Activated CD4-positive, alpha-beta memory T cell treated with anti-CD3 and anti-CD28 coated beads for 36 hours (primary cell): ENCODE measurements at regions not wholly inside any gene's neighbourhood (a gene's known extent, or its start where the extent isn't known, plus 50 kb on each side); places are given as distances from the start of the nearest gene placed in this dataset.
"Not testable (repeated sequence)": the region's sequence is repeated elsewhere in the genome, so short reads cannot be mapped to it uniquely, and the experiment has no call there.

Experiments
- CTCF ChIA-PET: fragments of 350-600 bp; sonication (Branson Sonifier 250); formaldehyde crosslinking; loops from one replicate; lab custom pipeline; 2021; ENCODE audit warnings: antibody characterized with exemption, inconsistent platforms; lab: Charles Lee
- POLR2A ChIA-PET: fragments of 350-600 bp; sonication (Branson Sonifier 250); formaldehyde crosslinking; loops from one replicate; lab custom pipeline; 2021; ENCODE audit warnings: antibody characterized with exemption; lab: Charles Lee
- DNase-seq: peaks from one replicate; pipeline ENCODE4 v3.0.0-alpha.2; 2020
- H3K27ac Mint-ChIP-seq: one replicate; pipeline ENCODE4 v1.8.0; 2021; ENCODE audit warnings: mixed read lengths
- H3K27me3 Mint-ChIP-seq: one replicate; pipeline ENCODE4 v1.8.0; 2021; ENCODE audit warnings: mixed read lengths
- H3K36me3 Mint-ChIP-seq: one replicate; pipeline ENCODE4 v1.8.0; 2021; ENCODE audit warnings: mixed read lengths
- H3K4me1 Mint-ChIP-seq: one replicate; pipeline ENCODE4 v1.8.0; 2021; ENCODE audit warnings: low read depth, mixed read lengths
- H3K4me3 Mint-ChIP-seq: one replicate; pipeline ENCODE4 v1.8.0; 2021; ENCODE audit warnings: mild to moderate bottlenecking, mixed read lengths
- H3K9me3 Mint-ChIP-seq: one replicate; pipeline ENCODE4 v1.8.0; 2021; ENCODE audit warnings: mixed read lengths
- intact Hi-C: fragments of 100-400 bp; cut with micrococcal nuclease; formaldehyde crosslinking; loops from one replicate; pipeline ENCODE4 v1.15.1; 2023

GRCh38 chr16:88264641-88265285, 118.0 kb upstream of the ZNF469 start:
- Mint-ChIP-seq H3K4me3 (no peak overlapping the region), H3K36me3 (no peaks in the 10 kb centered on the region), H3K27me3 (peaks cover 18% of the 10 kb centered on the region), H3K4me1 (peaks cover 9% of the 10 kb centered on the region), H3K27ac (no peak overlapping the region), H3K9me3 (no peaks in the 10 kb centered on the region)
- peak; percentile 95 for DNase-seq
- CTCF ChIA-PET: no interaction called here
- intact Hi-C loops: no loop called here
- POLR2A ChIA-PET: no interaction called here

GRCh38 chr16:88265286-88265938, 117.3 kb upstream of the ZNF469 start:
- H3K9me3 Mint-ChIP-seq, H3K4me1 Mint-ChIP-seq, H3K27ac Mint-ChIP-seq, CTCF ChIA-PET, H3K36me3 Mint-ChIP-seq, intact Hi-C loops, H3K4me3 Mint-ChIP-seq, POLR2A ChIA-PET: not testable (repeated sequence)
- peaks cover 17% of the 10 kb centered on the region for H3K27me3 Mint-ChIP-seq
- peak; percentile 62 for DNase-seq

GRCh38 chr16:88266036-88266435, 116.7 kb upstream of the ZNF469 start:
- POLR2A ChIA-PET, H3K9me3 Mint-ChIP-seq, H3K4me1 Mint-ChIP-seq, H3K4me3 Mint-ChIP-seq, H3K27ac Mint-ChIP-seq, CTCF ChIA-PET, DNase-seq, intact Hi-C loops, H3K36me3 Mint-ChIP-seq: not testable (repeated sequence)
- H3K27me3 Mint-ChIP-seq: peaks cover 12% of the 10 kb centered on the region

- H3K4me1 Mint-ChIP-seq, intact Hi-C loops, H3K27ac Mint-ChIP-seq, H3K4me3 Mint-ChIP-seq, H3K36me3 Mint-ChIP-seq, H3K9me3 Mint-ChIP-seq, CTCF ChIA-PET, POLR2A ChIA-PET, H3K27me3 Mint-ChIP-seq, DNase-seq: not testable (repeated sequence)
These were observed 115.7 kb upstream of the ZNF469 start for GRCh38 chr16:88266935-88267551.

- H3K4me3 Mint-ChIP-seq, H3K4me1 Mint-ChIP-seq, DNase-seq, CTCF ChIA-PET, intact Hi-C loops, H3K27me3 Mint-ChIP-seq, H3K9me3 Mint-ChIP-seq, POLR2A ChIA-PET, H3K27ac Mint-ChIP-seq, H3K36me3 Mint-ChIP-seq: not testable (repeated sequence)
These were observed 114.4 kb upstream of the ZNF469 start for GRCh38 chr16:88268186-88268970.

- H3K4me3 Mint-ChIP-seq, CTCF ChIA-PET, H3K27me3 Mint-ChIP-seq, H3K4me1 Mint-ChIP-seq, H3K27ac Mint-ChIP-seq, H3K36me3 Mint-ChIP-seq, DNase-seq, POLR2A ChIA-PET, H3K9me3 Mint-ChIP-seq, intact Hi-C loops: not testable (repeated sequence)
These were observed 112.5 kb upstream of the ZNF469 start for GRCh38 chr16:88270171-88270790.

- POLR2A ChIA-PET, H3K36me3 Mint-ChIP-seq, H3K4me3 Mint-ChIP-seq, CTCF ChIA-PET, DNase-seq, H3K9me3 Mint-ChIP-seq, intact Hi-C loops, H3K27ac Mint-ChIP-seq, H3K27me3 Mint-ChIP-seq, H3K4me1 Mint-ChIP-seq: not testable (repeated sequence)
These were observed 111.5 kb upstream of the ZNF469 start for GRCh38 chr16:88271296-88271695.

- H3K27ac Mint-ChIP-seq, POLR2A ChIA-PET, H3K4me1 Mint-ChIP-seq, H3K27me3 Mint-ChIP-seq, H3K9me3 Mint-ChIP-seq, H3K36me3 Mint-ChIP-seq, intact Hi-C loops, CTCF ChIA-PET, DNase-seq, H3K4me3 Mint-ChIP-seq: not testable (repeated sequence)
These were observed 111.0 kb upstream of the ZNF469 start for GRCh38 chr16:88271776-88272175.

- CTCF ChIA-PET, H3K27me3 Mint-ChIP-seq, H3K9me3 Mint-ChIP-seq, H3K36me3 Mint-ChIP-seq, H3K27ac Mint-ChIP-seq, intact Hi-C loops, POLR2A ChIA-PET, DNase-seq, H3K4me1 Mint-ChIP-seq, H3K4me3 Mint-ChIP-seq: not testable (repeated sequence)
These were observed 110.3 kb upstream of the ZNF469 start for GRCh38 chr16:88272437-88272836.

- CTCF ChIA-PET, DNase-seq, H3K9me3 Mint-ChIP-seq, H3K36me3 Mint-ChIP-seq, H3K27ac Mint-ChIP-seq, intact Hi-C loops, H3K4me1 Mint-ChIP-seq, H3K27me3 Mint-ChIP-seq, H3K4me3 Mint-ChIP-seq, POLR2A ChIA-PET: not testable (repeated sequence)
These were observed 108.5 kb upstream of the ZNF469 start for GRCh38 chr16:88274126-88274750.

GRCh38 chr16:88274847-88275246, 107.9 kb upstream of the ZNF469 start:
- no peak overlapping the region for H3K27ac Mint-ChIP-seq
- ChIA-PET POLR2A (no interaction called here), CTCF (interaction anchor here (0.7 kb wide), 1 partner anchor 163 kb away, joined by 3 read pairs; no protein-coding TSS in a partner anchor)
- no peak overlapping the region for H3K4me3 Mint-ChIP-seq
- intact Hi-C loops: no loop called here
- H3K27me3 Mint-ChIP-seq: peaks cover 1% of the 10 kb centered on the region
- peaks cover 5% of the 10 kb centered on the region for H3K9me3 Mint-ChIP-seq
- DNase-seq: no peak
- H3K36me3 Mint-ChIP-seq: no peaks in the 10 kb centered on the region
- H3K4me1 Mint-ChIP-seq: no peaks in the 10 kb centered on the region
